ENCODE measurements at regions not wholly inside any gene's neighbourhood (a gene's known extent, or its start where the extent isn't known, plus 50 kb on each side); places are given as distances from the start of the nearest gene placed in this dataset.

DNA sequence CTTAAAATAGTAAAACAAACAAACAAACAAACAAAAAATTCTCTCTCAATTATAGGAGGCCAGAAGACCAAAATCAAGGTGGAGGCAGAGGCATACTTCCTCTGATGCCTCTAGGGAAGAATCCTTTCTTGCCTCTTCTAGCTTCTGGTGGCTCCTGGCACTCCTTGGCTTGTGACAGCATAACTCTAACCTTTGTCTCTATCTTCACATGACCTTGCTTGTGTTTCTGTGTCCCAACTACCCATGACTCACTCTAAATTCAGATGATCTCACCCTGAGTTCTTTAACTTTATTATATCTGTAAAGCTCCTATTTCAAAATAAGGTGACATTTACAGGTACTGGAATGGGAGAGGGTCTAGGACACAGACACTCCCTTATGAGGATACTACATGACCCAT is 88.3 kb upstream of the ANTXRL start:
- TF ChIP-seq EP300 (IDR thresholded peaks at IDR 0.05): no peak
- TF ChIP-seq POLR2A (IDR thresholded peaks at IDR 0.05): no peak

Measured in tibial nerve (tissue), 3 donors.